ENCODE measurements at regions not wholly inside any gene's neighbourhood (a gene's known extent, or its start where the extent isn't known, plus 50 kb on each side); places are given as distances from the start of the nearest gene placed in this dataset.

DNA sequence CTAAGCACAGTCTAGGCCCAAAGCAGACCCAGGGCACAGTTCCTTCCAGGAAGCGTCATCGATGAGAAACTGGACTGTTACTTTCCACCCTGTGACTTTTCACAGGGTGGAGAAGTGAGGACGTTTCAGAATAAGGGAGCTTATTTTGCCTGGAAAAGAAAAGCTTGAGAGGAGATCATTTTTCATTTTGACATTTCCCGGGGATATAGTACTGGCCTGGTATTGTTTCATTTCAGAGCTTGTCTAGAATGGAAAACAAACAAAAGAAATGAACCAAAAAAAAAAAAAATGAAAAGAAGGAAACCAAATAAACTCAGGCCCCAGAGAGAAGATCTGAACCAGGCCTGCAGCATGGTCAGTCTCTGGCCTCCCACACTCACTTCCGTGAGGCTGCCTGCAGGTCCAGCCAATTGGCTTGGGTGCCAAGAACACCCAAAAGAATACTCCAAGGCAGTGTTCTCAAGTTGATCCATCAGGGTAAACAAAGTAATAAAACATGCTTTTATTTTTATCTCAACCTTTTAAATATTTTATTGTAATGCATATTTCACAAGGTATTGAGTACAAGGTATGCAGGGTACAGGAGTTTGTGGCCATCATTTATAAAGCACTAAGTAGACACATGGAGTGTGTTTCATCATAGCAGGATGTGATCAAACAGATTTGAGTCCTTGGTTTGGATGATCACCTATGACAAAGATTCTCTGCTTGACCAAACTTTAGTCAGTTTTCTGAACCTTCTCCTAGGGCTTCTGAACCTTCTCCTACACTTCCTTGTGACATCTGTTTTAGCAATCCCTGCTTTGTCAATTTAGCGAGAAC is 176.9 kb upstream of the GGTLC1 start:
- DNase-seq, result no peak

DNA sequence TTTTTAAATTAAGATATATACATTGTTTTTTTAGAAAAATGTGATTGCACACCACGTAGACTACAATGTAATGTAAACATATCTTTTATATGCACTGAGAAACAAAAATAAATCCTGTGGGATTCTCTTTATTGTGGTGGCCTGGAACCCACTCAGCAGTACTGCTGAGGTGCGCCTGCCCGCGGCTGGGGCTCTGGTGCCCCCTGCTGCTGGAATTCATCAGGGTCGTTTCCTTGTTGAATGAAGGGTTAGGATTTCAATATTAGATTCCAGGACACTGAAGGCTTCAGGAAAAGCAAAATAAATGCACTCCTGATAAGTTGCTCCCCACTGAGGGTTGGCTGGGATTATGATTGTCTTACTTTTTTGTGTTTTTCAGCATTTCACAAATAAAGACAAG is 175.8 kb upstream of the GGTLC1 start:
- DNase-seq, result peak; percentile 9

DNA sequence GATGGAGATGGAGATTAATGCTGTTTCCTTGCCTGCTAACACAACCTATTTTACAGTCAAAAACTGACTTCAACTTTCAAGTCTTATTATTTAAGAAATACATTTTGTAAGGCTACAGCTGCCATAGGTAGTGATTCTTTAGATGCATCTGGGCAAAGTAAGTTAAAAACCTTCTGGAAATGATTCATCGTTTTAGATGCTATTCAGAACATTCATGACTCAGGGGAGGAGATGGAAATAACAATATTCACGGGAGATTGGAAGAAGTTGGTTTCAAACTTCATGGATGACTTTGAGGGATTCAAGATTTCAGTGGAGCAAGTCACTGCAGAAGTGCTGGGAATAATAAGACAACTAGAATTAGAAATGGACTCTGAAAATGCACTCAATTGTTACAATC is 174.9 kb upstream of the GGTLC1 start:
- no peak for DNase-seq

DNA sequence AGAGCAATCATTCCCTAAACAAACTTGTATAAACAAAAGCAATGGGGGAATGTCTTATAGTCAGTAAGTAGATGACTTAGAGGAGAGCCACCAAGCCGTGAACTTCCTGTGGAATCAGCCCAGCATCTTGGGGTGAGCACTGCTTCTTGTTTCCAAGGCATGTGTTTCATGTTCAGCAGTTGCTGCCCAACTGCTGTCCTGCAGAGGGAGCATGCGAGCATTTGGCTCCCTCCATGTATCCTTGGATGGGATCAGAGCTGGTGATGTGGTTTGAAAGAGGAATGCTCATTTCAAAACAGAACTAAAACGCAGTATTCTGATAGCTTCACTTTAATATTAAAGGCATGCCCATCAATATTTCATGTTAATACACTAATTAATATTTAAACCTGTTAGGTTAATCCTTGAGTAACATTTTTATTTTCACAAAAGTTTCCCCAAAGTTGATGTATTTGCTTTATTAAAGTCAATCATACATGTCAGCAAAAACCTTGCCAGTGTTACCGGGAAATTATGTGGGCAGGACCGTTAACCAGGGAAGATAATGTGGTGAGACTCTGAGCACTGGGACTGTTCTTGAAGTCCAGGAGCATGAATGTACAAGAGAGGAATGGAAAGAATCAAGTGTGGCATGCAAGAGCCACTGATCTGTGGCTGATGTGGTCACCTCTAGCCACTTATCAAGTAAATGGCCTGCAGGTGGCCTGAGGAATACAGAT is 172.1 kb upstream of the GGTLC1 start:
- no peak for DNase-seq

DNA sequence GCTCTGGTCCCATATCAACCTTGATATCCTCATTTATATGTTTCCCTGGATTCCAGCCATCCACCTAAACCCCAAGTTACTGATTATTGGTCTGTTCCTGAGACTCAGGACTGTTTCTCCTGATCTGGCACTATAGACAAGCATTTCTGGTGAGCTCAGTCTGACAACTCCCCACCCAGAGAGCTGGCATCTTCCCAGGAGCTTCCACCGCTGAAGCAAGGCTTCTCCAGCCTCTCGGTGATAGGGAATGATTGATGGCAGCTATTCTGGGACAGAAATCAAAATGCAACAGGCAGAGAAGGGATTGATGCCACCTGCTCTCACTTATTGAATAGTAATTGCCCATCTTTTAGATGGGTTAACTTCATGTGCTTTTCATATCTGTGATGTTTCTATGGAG is 169.7 kb upstream of the GGTLC1 start:
- no peak for DNase-seq

DNA sequence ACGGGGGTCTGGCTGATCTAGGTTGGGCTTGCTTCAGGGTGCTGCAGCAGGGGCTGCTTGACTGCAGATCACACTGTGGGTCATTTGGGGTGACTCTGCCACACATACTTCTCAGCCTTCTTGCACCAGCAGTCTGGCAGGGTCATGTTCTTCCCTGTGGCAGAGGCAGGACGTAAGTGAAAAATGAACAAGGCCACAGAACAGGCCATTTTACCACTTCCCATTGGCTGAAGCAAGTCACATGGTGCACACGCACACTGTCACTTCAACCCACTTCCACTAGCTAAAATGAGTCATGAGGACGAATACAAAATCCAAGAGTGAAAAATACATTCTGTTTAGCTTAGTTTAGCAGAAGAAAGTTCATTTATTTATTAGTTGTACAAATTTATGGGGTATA is 168.6 kb upstream of the GGTLC1 start:
- no peak for DNase-seq

DNA sequence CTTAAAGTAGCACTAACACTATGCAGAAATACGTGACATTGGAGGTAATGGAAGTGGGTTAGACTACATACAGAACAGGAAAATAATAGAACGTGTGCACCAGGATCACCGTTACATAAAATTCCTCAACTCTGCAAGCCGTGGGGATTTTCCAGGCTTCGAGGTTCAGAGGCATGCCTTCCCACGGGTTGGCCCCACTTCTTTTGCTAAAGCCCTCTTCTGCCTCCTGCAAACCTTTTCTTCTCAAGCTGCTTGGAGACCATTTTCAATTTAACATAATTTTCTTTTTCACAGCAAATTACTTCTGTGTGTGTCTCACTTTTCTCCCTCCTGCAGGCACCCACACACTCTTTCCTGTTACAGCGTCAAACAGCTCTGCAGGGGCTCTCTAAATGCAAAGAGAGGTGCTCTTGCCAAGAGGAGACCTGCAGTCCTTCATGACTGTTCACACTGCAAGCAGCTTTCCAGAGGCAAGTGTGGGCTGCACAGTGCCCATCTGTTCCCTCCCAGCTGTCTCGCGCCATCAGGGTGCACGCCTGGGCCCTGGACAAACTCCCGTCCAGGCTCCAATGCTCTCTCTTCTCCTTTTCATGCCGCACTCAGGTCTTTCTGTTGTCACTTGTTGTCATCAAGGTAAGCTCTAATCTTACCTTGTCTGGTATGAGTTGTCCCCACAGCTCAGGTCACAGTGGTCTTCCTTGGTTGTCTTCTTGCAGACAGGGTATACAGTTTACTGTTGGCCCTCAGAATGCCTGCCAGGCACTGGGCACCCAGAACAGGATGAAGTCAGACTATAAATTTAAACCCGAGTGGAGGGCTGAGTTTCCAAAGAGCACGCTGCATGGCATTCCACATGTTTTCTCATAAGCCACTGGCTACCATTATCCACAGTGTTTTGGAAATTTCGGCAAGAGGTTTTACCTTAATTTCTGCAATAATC is 164.8 kb upstream of the GGTLC1 start:
- no peak for DNase-seq

DNA sequence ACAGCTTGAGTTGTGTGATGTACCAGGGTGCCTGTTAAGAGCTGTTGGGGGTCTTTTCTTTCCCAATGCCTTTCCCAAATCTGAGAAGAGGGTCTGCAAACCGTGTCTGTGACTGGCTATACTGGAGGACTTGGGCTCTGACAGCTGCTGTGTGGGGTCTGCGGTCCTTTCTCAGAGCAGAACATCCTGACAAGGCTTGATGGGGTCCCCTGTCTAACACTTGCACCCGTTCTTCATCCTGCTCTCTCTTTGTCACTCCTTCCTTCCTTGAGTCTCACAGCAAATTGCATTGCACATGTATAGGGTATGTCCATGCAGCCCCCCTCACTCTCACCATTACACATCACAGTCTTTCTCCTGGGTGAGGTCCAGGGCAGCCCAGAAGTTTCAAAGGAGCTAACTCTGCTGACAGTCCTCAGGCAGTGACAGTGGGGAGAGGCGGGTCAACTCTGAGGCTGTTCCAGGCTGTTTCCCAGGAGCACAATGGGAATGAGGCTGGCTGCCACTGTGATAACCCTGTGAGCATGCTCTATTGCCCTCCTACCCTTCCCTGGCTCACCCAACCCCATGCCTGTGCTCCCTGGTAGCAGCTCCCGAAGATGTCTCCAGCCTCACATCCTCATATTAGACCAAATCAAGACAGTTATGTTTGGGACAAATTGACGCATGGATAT is 163.2 kb upstream of the GGTLC1 start:
- no peak for DNase-seq

DNA sequence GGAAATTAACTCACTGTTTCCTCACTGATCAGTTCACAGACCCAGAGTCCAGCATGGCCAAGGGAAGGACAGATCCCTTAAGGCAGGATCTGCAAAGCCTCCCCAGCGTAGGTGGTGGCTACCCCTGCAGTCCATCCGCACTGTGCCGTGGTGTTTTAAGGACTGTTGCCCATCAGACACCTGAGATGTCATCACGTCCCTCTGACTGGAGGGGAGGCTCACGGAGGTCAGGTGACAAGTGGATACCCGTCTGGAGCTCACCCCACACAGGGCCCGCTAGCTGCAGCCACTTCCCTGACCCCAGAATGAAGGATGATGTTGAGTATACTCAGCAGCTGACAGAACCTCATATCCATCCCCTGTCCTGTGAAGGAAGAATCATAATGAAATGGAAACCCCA is 161.8 kb upstream of the GGTLC1 start:
- DNase-seq, result no peak

DNA sequence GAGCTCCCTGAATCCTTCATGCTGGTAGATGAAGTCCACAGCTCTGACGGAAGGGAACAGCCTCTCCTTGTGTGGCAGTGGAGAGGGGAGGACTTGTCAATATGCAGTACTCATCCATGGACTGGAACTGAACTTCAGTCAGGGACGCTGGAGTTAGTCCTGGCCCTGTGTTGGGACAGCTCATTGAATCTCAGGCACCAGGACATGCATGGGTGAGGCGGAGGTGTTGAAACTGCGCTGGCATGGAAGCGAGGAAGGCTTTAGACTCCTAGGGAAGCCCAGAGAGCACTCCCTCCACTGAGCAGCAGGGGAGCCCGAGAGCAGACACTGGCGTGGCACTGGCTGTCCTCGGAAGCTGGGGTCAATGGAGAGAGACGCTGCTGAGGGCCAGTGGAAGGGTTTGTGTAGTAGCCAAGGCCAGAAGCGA is 161.3 kb upstream of the GGTLC1 start:
- DNase-seq, result no peak

DNA sequence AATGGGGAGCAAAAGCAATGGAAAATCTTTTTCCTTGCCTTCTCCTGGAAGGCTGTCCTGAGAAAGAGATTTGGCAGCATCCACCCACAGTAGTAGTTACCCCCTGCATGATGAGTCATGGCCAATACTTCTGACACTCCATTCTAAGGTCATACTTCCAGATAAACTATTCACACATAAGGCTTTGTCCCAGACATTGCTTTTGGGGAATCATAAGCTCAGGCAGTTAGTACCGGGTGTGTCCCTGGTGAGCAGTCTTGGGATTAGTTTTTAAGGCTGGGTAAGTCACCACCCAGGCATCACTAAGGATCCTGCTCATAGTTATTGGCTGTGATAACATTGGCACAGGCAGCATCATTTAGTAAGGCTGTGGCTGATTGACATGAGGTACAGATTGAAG is 160.6 kb upstream of the GGTLC1 start:
- DNase-seq, result no peak

DNA sequence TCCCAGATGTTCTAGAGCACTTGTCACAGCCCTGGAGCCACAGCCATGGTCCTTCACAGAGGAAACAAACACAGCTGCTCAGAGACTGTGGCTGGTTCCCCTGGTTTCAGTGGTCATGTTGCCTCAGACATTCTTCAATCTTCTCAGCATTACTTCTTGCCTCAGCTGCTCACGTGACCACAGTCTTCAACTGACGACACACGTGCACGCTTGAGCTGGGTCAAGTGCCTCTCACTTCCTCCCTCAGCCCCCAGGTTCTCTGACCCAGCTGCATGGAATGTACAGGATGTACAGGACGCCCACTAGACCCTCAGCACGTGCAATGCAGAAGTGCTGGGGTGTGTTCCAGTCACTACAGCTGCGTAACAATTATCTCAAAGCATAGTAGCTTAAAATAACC is 159.8 kb upstream of the GGTLC1 start:
- no peak for DNase-seq

DNA sequence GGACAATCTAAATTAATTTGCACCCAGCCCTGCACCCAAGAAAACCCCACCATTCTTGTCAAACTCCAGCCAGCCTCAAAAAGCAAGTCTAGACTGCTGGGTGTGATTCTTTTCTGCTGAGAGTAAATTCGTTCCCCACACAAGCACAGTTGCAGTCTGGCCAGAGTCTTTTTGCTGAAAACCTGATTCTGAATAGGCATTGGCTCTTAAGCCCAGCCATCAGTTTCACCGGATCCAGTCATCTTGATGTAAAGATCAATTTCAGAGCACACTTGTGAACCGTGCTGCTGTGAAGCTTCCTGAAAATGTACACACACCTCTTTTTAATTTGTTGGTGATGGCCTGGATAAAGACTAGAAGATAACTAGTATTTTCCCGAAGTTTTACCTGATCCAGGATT is 159.4 kb upstream of the GGTLC1 start:
- DNase-seq, result no peak

DNA sequence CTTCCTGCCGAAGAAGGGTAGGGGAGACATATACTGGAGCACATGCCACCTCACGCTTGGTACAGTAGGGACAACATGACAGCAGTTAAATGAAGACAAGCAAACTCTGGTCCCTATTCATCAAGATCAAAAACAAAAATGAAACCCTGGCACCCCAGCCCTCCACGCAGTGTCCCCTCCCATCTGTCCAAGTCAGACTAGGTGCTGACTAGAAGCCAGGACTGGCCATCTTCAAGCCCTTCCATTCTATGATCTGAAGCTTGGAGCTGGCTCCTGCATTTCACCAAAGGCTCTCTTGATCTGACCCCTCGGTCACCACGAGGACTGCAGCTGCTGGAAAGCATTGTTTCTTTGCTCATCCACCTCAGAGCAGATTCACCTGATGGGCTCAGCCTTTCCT is 158.9 kb upstream of the GGTLC1 start:
- DNase-seq, result no peak

DNA sequence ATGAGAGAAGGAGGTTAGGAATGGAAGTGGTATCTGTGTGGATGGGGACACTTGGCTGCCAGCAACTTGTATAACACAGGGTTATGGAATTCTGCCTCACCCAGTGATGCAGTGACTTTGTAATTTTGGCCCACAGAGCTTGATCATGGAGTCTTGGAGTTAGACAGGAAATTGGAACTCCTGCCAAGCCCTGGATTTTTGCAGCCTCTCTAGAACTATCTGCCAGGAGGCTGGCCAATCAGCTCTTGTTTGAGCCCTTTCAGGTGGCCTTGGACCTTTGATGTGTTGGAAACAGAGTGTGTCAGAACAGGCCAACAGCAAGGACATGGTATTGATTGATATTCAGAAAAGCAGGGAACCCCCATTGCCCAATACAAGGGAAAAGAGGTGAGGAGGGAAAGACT is 157.7 kb upstream of the GGTLC1 start:
- no peak for DNase-seq

DNA sequence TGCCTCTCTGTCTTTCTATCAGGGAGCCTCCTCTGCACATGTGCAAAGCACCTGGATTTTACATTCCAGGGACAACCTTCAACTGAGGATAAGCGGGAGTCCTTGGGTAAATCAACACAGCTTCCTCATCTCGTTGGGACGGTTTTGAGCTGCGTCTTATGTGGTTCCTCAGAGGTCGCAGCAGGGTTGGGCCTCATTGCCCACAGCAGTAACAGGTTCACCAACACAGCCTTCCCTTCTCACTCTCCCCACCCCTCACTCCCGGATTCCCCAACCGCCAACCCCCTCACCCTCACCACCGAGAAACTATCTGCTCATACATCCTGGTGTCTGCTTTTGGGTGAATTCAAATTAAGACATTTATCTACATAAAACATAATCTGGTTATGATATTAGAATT is 155.8 kb upstream of the GGTLC1 start:
- no peak for DNase-seq

DNA sequence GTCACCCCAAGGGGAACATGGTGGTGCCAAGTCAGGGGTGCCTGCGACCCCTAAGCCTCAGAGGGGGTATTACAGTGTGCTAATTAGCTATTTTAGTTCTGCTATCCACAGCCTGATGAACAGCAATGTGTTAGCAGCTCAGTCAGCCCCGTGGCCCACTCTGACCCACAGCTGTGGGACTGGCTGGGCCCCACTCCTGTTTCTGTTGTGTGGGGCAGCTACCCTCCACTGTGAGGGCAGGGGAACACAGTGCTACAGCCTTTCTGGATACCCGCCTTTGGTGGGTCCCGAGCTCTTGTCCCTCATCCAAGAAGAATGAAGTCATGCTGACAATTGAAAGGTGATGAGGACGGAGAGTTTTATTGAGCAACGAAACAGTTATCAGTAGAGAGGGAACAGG is 152.5 kb upstream of the GGTLC1 start:
- DNase-seq, result no peak

DNA sequence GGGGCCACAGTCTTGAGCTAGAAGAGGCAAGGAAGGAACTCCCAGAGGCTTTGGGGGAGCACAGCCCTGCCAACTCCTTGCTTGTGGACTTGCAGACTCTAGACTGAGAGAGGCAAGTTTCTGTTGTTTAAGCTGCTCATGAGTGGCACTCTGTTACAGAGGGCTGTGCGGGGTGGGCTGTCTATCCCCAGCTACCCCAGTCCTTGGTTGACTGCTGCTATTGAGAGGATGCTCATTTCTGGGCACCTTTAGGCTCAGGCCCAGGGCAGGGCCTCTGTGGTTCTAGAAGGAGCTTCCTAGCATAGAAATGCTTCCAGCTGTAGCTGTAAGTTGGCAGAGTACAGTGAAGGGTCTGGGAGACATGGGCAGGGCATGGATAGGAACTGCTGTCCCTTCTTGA is 151.3 kb upstream of the GGTLC1 start:
- DNase-seq, result no peak

DNA sequence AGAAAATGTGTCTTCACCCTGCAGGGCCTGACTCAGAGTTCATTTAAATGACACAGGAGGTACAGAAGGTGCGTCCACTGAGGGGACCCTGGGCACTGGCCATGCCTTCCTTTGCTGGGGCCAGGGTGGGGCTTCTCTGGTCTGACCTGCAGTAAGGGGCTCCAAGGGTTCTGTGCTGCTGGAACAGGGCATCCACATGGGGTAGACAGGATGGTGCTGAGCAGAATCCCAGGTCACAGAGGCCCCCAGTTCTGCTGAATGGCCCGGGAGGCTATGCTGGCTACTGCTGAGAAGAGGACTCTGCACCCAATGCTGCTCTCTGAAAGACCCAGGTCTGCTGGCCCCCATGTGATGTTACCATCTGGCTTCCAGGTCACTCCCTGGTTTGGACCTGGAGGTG is 150.4 kb upstream of the GGTLC1 start:
- DNase-seq, result no peak

DNA sequence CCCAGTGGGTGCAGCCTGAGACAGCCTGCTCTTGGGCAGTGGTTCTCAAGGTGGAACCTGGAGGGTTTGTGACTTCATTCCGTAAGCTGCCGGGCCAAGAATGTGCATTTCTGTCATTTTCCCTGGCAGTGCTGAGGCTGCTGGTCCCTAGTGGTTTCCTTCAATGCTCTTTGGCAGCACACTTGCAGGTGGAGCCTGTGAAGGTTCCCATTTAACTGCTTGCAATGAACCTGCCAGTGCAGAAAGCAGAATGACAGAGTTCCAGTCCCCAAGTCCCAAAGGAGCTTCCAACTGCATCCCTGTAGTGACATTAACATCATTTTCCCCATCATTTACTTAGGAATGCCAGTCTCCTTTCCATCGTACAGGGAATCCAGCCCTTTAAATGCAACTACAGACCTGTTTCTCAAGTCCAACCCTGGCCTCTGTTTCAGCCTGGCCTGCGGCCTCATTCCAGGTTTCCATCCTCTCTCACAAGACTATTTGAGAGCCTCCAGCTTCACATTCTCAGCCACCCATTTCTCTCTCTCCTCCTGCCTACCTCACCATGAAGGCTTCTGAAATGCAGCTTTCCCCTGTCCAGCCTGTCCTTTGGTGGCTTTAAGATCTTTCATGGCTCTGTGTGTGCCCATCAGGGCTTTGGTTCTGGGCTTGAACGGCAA is 149.7 kb upstream of the GGTLC1 start:
- no peak for DNase-seq

DNA sequence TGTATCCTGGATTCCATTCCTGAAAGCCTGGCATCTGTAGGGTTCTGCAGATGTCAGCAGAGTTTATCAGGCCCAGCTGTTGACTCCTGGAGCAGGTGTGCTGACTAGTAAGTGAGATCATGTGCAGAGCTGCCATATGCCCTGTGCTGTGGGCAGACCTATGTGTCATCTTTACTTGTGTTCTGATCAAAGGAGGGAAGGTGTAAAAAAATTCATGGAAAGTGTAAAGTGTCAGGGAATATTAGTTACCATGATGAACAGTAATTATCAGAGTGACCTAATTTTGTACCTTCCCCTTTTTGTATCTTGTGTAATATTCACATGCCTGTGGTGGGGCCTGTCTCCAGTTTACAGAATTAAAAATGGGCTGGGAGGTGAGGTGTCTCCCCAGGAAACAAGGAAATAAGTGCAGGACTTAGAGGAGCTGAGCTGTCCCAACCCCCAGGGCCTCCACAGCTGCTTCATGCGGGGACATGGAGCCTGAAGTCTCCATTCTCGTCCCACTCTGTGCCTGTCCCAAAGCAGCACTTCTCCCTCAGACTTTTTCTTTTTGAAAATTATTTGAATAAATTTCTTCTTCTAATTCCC is 148.2 kb upstream of the GGTLC1 start:
- no peak for DNase-seq

DNA sequence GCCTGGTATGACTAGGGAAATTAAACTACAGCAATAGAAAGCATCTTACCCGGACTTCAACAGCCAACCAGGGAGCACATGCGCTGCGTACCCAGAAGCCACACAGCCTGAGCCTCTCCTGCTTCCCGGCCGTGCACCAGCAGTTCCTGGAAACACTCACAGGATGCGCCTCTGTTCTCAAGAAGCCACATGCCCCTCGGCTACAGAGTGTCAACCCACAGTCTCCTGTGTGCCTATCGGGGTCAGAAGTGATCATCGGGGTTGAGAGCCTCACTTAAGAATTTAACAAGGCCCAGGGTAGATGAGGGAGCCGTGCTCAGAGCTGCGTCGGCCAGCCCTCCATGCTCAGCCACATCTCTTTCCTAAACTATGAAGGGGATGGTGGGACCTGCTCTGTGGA is 147.2 kb upstream of the GGTLC1 start:
- no peak for DNase-seq
